ENCODE measurements at regions not wholly inside any gene's neighbourhood (a gene's known extent, or its start where the extent isn't known, plus 50 kb on each side); places are given as distances from the start of the nearest gene placed in this dataset.

- POLR2A ChIA-PET (ENCODE audit: partially characterized antibody) = no interaction called here
- Histone ChIP-seq H3K23me2 (ENCODE audit: low read depth, low read length) (no peaks in the 10 kb centered on the region), H3K79me2 (ENCODE audit: control insufficient read depth in 1 of 2, insufficient read depth in 2 of 2, low read length in 2 of 2) (no peaks in the 10 kb centered on the region), H3K18ac (ENCODE audit: extremely low read depth, low read length) (no peak overlapping the region), H3K4ac (replicated peaks; ENCODE audit: insufficient read length, low read depth, low read length) (no peak overlapping the region), H3K4me2 (ENCODE audit: insufficient read depth in 1 of 2, low read depth in 2 of 2, low read length in 2 of 2) (no peak overlapping the region), H3K27me3 (replicated peaks in 1 of 4; ENCODE audit: control insufficient read depth in 3 of 4, extremely low read depth in 1 of 4, insufficient read depth in 3 of 4, low read length in 3 of 4) (no peaks in the 10 kb centered on the region), H3K36me3 (ENCODE audit: control insufficient read depth in 2 of 4, insufficient read depth in 4 of 4, low read length in 3 of 4) (no peaks in the 10 kb centered on the region), H4K8ac (ENCODE audit: extremely low read depth, insufficient read depth, low read length) (no peak overlapping the region), H2BK20ac (ENCODE audit: low read length) (no peak overlapping the region), H3K56ac (replicated peaks; ENCODE audit: insufficient read length, low read depth, low read length) (no peak overlapping the region), H3K14ac (ENCODE audit: insufficient read length) (no peak overlapping the region), H3K23ac (ENCODE audit: insufficient read length) (no peak overlapping the region), H4K20me1 (replicated peaks in 1 of 2; ENCODE audit: control insufficient read depth in 1 of 2, insufficient read depth in 2 of 2, low read length in 2 of 2) (no peaks in the 10 kb centered on the region), H4K91ac (replicated peaks; ENCODE audit: insufficient read length, low read length) (no peak overlapping the region), H3K27ac (ENCODE audit: low read depth, low read length) (no peak overlapping the region), H2BK15ac (ENCODE audit: low read length) (no peak overlapping the region), H2AFZ (ENCODE audit: low read length) (no peak overlapping the region), H2BK12ac (ENCODE audit: low read depth, low read length) (no peak overlapping the region), H3K4me1 (replicated peaks in 1 of 4; ENCODE audit: control insufficient read depth in 3 of 4, insufficient read depth in 4 of 4, low read length in 3 of 4) (no peaks in the 10 kb centered on the region), H3K9me3 (ENCODE audit: insufficient read depth in 2 of 2, low read depth in 1 of 2, low read length in 1 of 2) (no peaks in the 10 kb centered on the region), H3K9ac (replicated peaks in 1 of 4; ENCODE audit: extremely low read depth in 1 of 4, low read depth in 3 of 4, low read length in 3 of 4) (no peak overlapping the region), H2BK5ac (ENCODE audit: low read depth, low read length) (no peak overlapping the region), H2AK5ac (ENCODE audit: low read depth, low read length) (no peak overlapping the region), H2BK120ac (replicated peaks; ENCODE audit: low read depth, low read length) (no peak overlapping the region), H3K4me3 (ENCODE audit: extremely low read depth in 1 of 4, insufficient read depth in 2 of 4, low read depth in 3 of 4, low read length in 4 of 4) (no peak overlapping the region), H3K79me1 (ENCODE audit: low read depth, low read length) (no peaks in the 10 kb centered on the region), H4K5ac (ENCODE audit: insufficient read length, low read depth, low read length) (no peak overlapping the region)
- CTCF ChIA-PET (ENCODE audit: partially characterized antibody) = no interaction called here
- TF ChIP-seq KDM1A (IDR thresholded peaks at IDR 0.05; ENCODE audit: borderline replicate concordance, low read length) (no peak), EGR1 (IDR thresholded peaks at IDR 0.05; ENCODE audit: borderline replicate concordance, low read depth, low read length) (no peak), ZNF274 (IDR thresholded peaks at IDR 0.05; ENCODE audit: borderline replicate concordance, extremely low read depth, low read length) (no peak), BCL11A (IDR thresholded peaks at IDR 0.05; ENCODE audit: low read depth in 2 of 2, low read length in 2 of 2) (no peak), KDM5A (IDR thresholded peaks at IDR 0.05; ENCODE audit: low read length) (no peak), CHD2 (IDR thresholded peaks at IDR 0.05; ENCODE audit: low read length) (no peak), USF2 (IDR thresholded peaks at IDR 0.05; ENCODE audit: low read length) (no peak), KDM4A (IDR thresholded peaks at IDR 0.05; ENCODE audit: low read depth, low read length, severe bottlenecking) (no peak)
- TF ChIP-seq, protein P1, sequence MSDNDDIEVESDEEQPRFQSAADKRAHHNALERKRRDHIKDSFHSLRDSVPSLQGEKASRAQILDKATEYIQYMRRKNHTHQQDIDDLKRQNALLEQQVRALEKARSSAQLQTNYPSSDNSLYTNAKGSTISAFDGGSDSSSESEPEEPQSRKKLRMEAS (IDR thresholded peaks at IDR 0.05) = no peak
- WGBS, 2 experiments (ENCODE audit: extremely low coverage in 1 of 2, insufficient coverage in 1 of 2, insufficient read length in 1 of 2, insufficient replicate concordance in 2 of 2, low coverage in 1 of 2, low lambda C conversion rate in 2 of 2, missing lambda C conversion rate in 1 of 2) = 90% methylated on average over 1 of the region's 1 CpG; no CpG with 5 or more reads in 1 of the 2 experiments
- DNase-seq (ENCODE audit: low read depth in 1 of 2, low spot score in 2 of 2) (no peak), FAIRE-seq (no peak)
These were observed 776.8 kb downstream of the CCDC85A start for GRCh38 chr2:56960581-56960980.

Data from H1 (cell line).